ENCODE measurements at regions not wholly inside any gene's neighbourhood (a gene's known extent, or its start where the extent isn't known, plus 50 kb on each side); places are given as distances from the start of the nearest gene placed in this dataset.

GRCh38 chr4:130125467-130125866, 1029.5 kb downstream of the C4orf33 start:
- no peak for TF ChIP-seq POLR2AphosphoS5 (IDR thresholded peaks at IDR 0.05)
- TF ChIP-seq POLR2A (IDR thresholded peaks at IDR 0.05) = no peak
- TF ChIP-seq CTCF (IDR thresholded peaks at IDR 0.05) = no peak
